KMS-11 (cell line): ENCODE measurements at regions not wholly inside any gene's neighbourhood (a gene's known extent, or its start where the extent isn't known, plus 50 kb on each side); places are given as distances from the start of the nearest gene placed in this dataset.

Source experiments
- H2AFZ ChIP-seq: fragments of 200-600 bp; sonication (generic); 2 replicates; pipeline ENCODE4 v1.6.1; 2016; ENCODE audit warnings: antibody characterized with exemption, mixed run types, low read depth
- H3K27ac ChIP-seq: fragments of 200-600 bp; sonication (generic); 2 replicates; pipeline ENCODE4 v1.6.1; 2016; ENCODE audit warnings: mild to moderate bottlenecking, mixed run types
- H3K27me3 ChIP-seq: fragments of 200-600 bp; sonication (generic); 2 replicates; pipeline ENCODE4 v1.6.1; 2017; ENCODE audit warnings: mild to moderate bottlenecking, low read depth, mixed run types, moderate library complexity; ENCODE audit not compliant: insufficient read depth
- H3K36me3 ChIP-seq: fragments of 200-600 bp; sonication (generic); 2 replicates; pipeline ENCODE4 v1.6.1; 2017; ENCODE audit warnings: mild to moderate bottlenecking, mixed run types; ENCODE audit not compliant: insufficient read depth
- H3K4me1 ChIP-seq: fragments of 200-600 bp; sonication (generic); 2 replicates; pipeline ENCODE4 v1.6.1; 2016; ENCODE audit warnings: mild to moderate bottlenecking, low read depth, mixed run types; ENCODE audit not compliant: poor library complexity, severe bottlenecking
- H3K4me2 ChIP-seq: fragments of 200-600 bp; sonication (generic); 2 replicates; pipeline ENCODE4 v1.7.0; 2016; ENCODE audit warnings: mild to moderate bottlenecking, mixed run types
- H3K4me3 ChIP-seq: fragments of 200-600 bp; sonication (generic); IDR thresholded peaks from 2 replicates; pipeline ENCODE4 v1.6.1; 2017; ENCODE audit warnings: low read depth, low read length, mixed read lengths; ENCODE audit not compliant: insufficient read depth
- H3K79me2 ChIP-seq: fragments of 200-600 bp; sonication (generic); 2 replicates; pipeline ENCODE4 v1.6.1; 2016; ENCODE audit warnings: low read depth, mixed run types; ENCODE audit not compliant: insufficient read depth
- H3K9ac ChIP-seq: fragments of 200-600 bp; sonication (generic); 2 replicates; pipeline ENCODE4 v1.6.1; 2016; ENCODE audit warnings: mild to moderate bottlenecking, mixed run types
- H4K20me1 ChIP-seq: fragments of 200-600 bp; sonication (generic); 2 replicates; pipeline ENCODE4 v1.6.1; 2016; ENCODE audit warnings: mild to moderate bottlenecking, mixed run types; ENCODE audit not compliant: insufficient read depth
- CTCF ChIP-seq: fragments of 200-600 bp; sonication (generic); conservative IDR thresholded peaks from 2 replicates; pipeline ENCODE4 v1.6.1; 2017; ENCODE audit warnings: low read depth, mild to moderate bottlenecking, antibody characterized with exemption, low read length, moderate library complexity, mixed read lengths

- no peak for TF ChIP-seq CTCF
Measured at GRCh38 chr20:40232273-40232672, 456.8 kb downstream of the MAFB start.

GRCh38 chr20:40230486-40230885 is 458.6 kb downstream of the MAFB start:
- no peaks in the 10 kb centered on the region for H4K20me1 ChIP-seq
- no peak overlapping the region for H3K9ac ChIP-seq
- no peaks in the 10 kb centered on the region for H3K79me2 ChIP-seq
- TF ChIP-seq CTCF: no peak
- no peak overlapping the region for H3K4me3 ChIP-seq
- no peak overlapping the region for H3K27ac ChIP-seq
- no peaks in the 10 kb centered on the region for H3K27me3 ChIP-seq
- no peaks in the 10 kb centered on the region for H3K36me3 ChIP-seq
- H2AFZ ChIP-seq: no peak overlapping the region
- peaks cover 4% of the 10 kb centered on the region for H3K4me1 ChIP-seq
- no peak overlapping the region for H3K4me2 ChIP-seq

More at GRCh38 chr20:40232273-40232672, 456.8 kb downstream of the MAFB start:
- no peak overlapping the region for H3K4me3 ChIP-seq
- H3K9ac ChIP-seq: no peak overlapping the region
- H3K79me2 ChIP-seq: no peaks in the 10 kb centered on the region
- H3K36me3 ChIP-seq: no peaks in the 10 kb centered on the region
- H2AFZ ChIP-seq: no peak overlapping the region
- no peaks in the 10 kb centered on the region for H3K27me3 ChIP-seq
- no peaks in the 10 kb centered on the region for H4K20me1 ChIP-seq
- no peak overlapping the region for H3K27ac ChIP-seq
- no peaks in the 10 kb centered on the region for H3K4me1 ChIP-seq
- H3K4me2 ChIP-seq: no peak overlapping the region

- Histone ChIP-seq H3K36me3 (no peaks in the 10 kb centered on the region), H2AFZ (no peak overlapping the region), H3K4me1 (peaks cover 6% of the 10 kb centered on the region), H3K4me3 (no peak overlapping the region), H3K27me3 (no peaks in the 10 kb centered on the region), H3K27ac (no peak overlapping the region), H3K79me2 (no peaks in the 10 kb centered on the region), H4K20me1 (no peaks in the 10 kb centered on the region), H3K4me2 (no peak overlapping the region), H3K9ac (no peak overlapping the region)
- no peak for TF ChIP-seq CTCF
Measured at GRCh38 chr20:40225596-40225995, 463.4 kb downstream of the MAFB start.

GRCh38 chr20:40223810-40224209 is 465.2 kb downstream of the MAFB start:
- no peak overlapping the region for H3K27ac ChIP-seq
- H2AFZ ChIP-seq: no peak overlapping the region
- TF ChIP-seq CTCF: no peak
- no peak overlapping the region for H3K4me3 ChIP-seq
- H3K79me2 ChIP-seq: no peaks in the 10 kb centered on the region
- no peaks in the 10 kb centered on the region for H3K27me3 ChIP-seq
- H3K9ac ChIP-seq: no peak overlapping the region
- no peaks in the 10 kb centered on the region for H3K36me3 ChIP-seq
- H3K4me2 ChIP-seq: no peak overlapping the region
- peaks cover 6% of the 10 kb centered on the region for H3K4me1 ChIP-seq
- H4K20me1 ChIP-seq: no peaks in the 10 kb centered on the region
